Activated B cell treated with CpG ODN at 0.5 μM for 24 hours (primary cell): ENCODE measurements at regions not wholly inside any gene's neighbourhood (a gene's known extent, or its start where the extent isn't known, plus 50 kb on each side); places are given as distances from the start of the nearest gene placed in this dataset.

ENCODE experiments used
- ATAC-seq: fragments of 200-7000 bp; cut with Tn5 transposase; one replicate; pipeline ENCODE4 v1.10.0; 2021; ENCODE audit warnings: low read depth, mild to moderate bottlenecking, moderate library complexity
- CTCF ChIA-PET: fragments of 350-600 bp; sonication (Branson Sonifier 250); formaldehyde crosslinking; loops from one replicate; lab custom pipeline; 2021; ENCODE audit warnings: antibody characterized with exemption; lab: Charles Lee
- POLR2A ChIA-PET: fragments of 350-600 bp; sonication (Branson Sonifier 250); formaldehyde crosslinking; loops from one replicate; lab custom pipeline; 2021; ENCODE audit warnings: antibody characterized with exemption; lab: Charles Lee
- DNase-seq: peaks from one replicate; pipeline ENCODE4 v3.0.0; 2022
- H3K27ac Mint-ChIP-seq: one replicate; pipeline ENCODE4 v1.8.0; 2020; ENCODE audit warnings: mixed read lengths
- H3K27me3 Mint-ChIP-seq: one replicate; pipeline ENCODE4 v1.8.0; 2021; ENCODE audit warnings: mixed read lengths
- H3K36me3 Mint-ChIP-seq: one replicate; pipeline ENCODE4 v1.8.0; 2021; ENCODE audit warnings: low read depth, mixed read lengths
- H3K4me1 Mint-ChIP-seq: one replicate; pipeline ENCODE4 v1.8.0; 2021; ENCODE audit warnings: mixed read lengths
- H3K4me3 Mint-ChIP-seq: one replicate; pipeline ENCODE4 v1.8.0; 2020; ENCODE audit warnings: mild to moderate bottlenecking, mixed read lengths
- H3K9me3 Mint-ChIP-seq: one replicate; pipeline ENCODE4 v1.8.0; 2020; ENCODE audit warnings: mixed read lengths
- CTCF ChIP-seq: fragments of 200-600 bp; IDR thresholded peaks from one replicate; pipeline ENCODE4 v1.8.0; 2022; ENCODE audit warnings: antibody characterized with exemption, mild to moderate bottlenecking
- intact Hi-C: fragments of 100-400 bp; cut with micrococcal nuclease; formaldehyde crosslinking; loops from one replicate; pipeline ENCODE4 v1.15.1; 2024

GRCh38 chr5:28017178-28017577 lies 978.8 kb upstream of the CDH9 start:
- no peaks in the 10 kb centered on the region for H3K27me3 Mint-ChIP-seq
- intact Hi-C loops, result no loop called here
- H3K9me3 Mint-ChIP-seq, result peaks cover 17% of the 10 kb centered on the region
- no peaks in the 10 kb centered on the region for H3K4me1 Mint-ChIP-seq
- no peak for TF ChIP-seq CTCF
- H3K4me3 Mint-ChIP-seq, result no peak overlapping the region
- CTCF ChIA-PET, result no interaction called here
- no peak overlapping the region for H3K27ac Mint-ChIP-seq
- DNase-seq (no peak), ATAC-seq (no peak)
- H3K36me3 Mint-ChIP-seq, result no peaks in the 10 kb centered on the region
- POLR2A ChIA-PET, result no interaction called here

- intact Hi-C loops, result no loop called here
- ChIA-PET POLR2A (no interaction called here), CTCF (no interaction called here)
- DNase-seq (no peak), ATAC-seq (no peak)
- H3K9me3 Mint-ChIP-seq, result peaks cover 23% of the 10 kb centered on the region
- H3K27me3 Mint-ChIP-seq, result no peaks in the 10 kb centered on the region
- TF ChIP-seq CTCF, result no peak
- no peaks in the 10 kb centered on the region for H3K4me1 Mint-ChIP-seq
- no peaks in the 10 kb centered on the region for H3K36me3 Mint-ChIP-seq
- no peak overlapping the region for H3K4me3 Mint-ChIP-seq
- no peak overlapping the region for H3K27ac Mint-ChIP-seq
Observed at GRCh38 chr5:28014779-28015178, 976.4 kb upstream of the CDH9 start.

GRCh38 chr5:28012538-28012937 lies 974.2 kb upstream of the CDH9 start:
- no peaks in the 10 kb centered on the region for H3K4me1 Mint-ChIP-seq
- CTCF ChIA-PET, result no interaction called here
- TF ChIP-seq CTCF, result no peak

GRCh38 chr5:28009576-28009975 lies 971.2 kb upstream of the CDH9 start:
- Mint-ChIP-seq H3K4me1 (no peaks in the 10 kb centered on the region), H3K9me3 (peaks cover 20% of the 10 kb centered on the region), H3K27me3 (no peaks in the 10 kb centered on the region), H3K36me3 (no peaks in the 10 kb centered on the region), H3K27ac (no peak overlapping the region), H3K4me3 (no peak overlapping the region)
- DNase-seq (no peak), ATAC-seq (no peak)
- ChIA-PET POLR2A (no interaction called here), CTCF (no interaction called here)
- intact Hi-C loops, result no loop called here
- TF ChIP-seq CTCF, result no peak

More at GRCh38 chr5:28012538-28012937, 974.2 kb upstream of the CDH9 start:
- intact Hi-C loops, result no loop called here
- Mint-ChIP-seq H3K4me3 (no peak overlapping the region), H3K36me3 (no peaks in the 10 kb centered on the region), H3K27ac (no peak overlapping the region), H3K9me3 (peaks cover 23% of the 10 kb centered on the region), H3K27me3 (no peaks in the 10 kb centered on the region)
- POLR2A ChIA-PET, result no interaction called here
- ATAC-seq (no peak), DNase-seq (no peak)

GRCh38 chr5:27996665-27997064 lies 958.3 kb upstream of the CDH9 start:
- ChIA-PET POLR2A (no interaction called here), CTCF (no interaction called here)
- no peak for TF ChIP-seq CTCF
- Mint-ChIP-seq H3K36me3 (no peaks in the 10 kb centered on the region), H3K27me3 (no peaks in the 10 kb centered on the region), H3K9me3 (peaks cover 15% of the 10 kb centered on the region), H3K4me1 (no peaks in the 10 kb centered on the region), H3K27ac (no peak overlapping the region), H3K4me3 (no peak overlapping the region)
- DNase-seq (no peak), ATAC-seq (no peak)
- intact Hi-C loops, result no loop called here
